GM13977 (cell line): ENCODE measurements at regions not wholly inside any gene's neighbourhood (a gene's known extent, or its start where the extent isn't known, plus 50 kb on each side); places are given as distances from the start of the nearest gene placed in this dataset.
"Not testable (repeated sequence)": the region's sequence is repeated elsewhere in the genome, so short reads cannot be mapped to it uniquely, and the experiment has no call there.

Experiments
- DNase-seq: peaks from one replicate; pipeline ENCODE4 v3.0.0; 2012; ENCODE audit warnings: low spot score
- in situ Hi-C: fragments of 300-500 bp; cut with MboI; formaldehyde crosslinking; loops from one replicate; pipeline ENCODE4 v1.12.0; 2022; ENCODE audit warnings: low sequenced_read_pairs, low pct_unique_long_range_greater_than_20kb, mixed read lengths, inconsistent platforms; ENCODE audit not compliant: unreplicated experiment
- TF ChIP-seq, protein P1 (sequence below): IDR thresholded peaks from 2 replicates; pipeline ENCODE4 v1.5.1; 2012; ENCODE audit warnings: mild to moderate bottlenecking, control low read depth; ENCODE audit not compliant: insufficient read depth; ENCODE audit errors: extremely low read depth, missing control alignments

DNA sequence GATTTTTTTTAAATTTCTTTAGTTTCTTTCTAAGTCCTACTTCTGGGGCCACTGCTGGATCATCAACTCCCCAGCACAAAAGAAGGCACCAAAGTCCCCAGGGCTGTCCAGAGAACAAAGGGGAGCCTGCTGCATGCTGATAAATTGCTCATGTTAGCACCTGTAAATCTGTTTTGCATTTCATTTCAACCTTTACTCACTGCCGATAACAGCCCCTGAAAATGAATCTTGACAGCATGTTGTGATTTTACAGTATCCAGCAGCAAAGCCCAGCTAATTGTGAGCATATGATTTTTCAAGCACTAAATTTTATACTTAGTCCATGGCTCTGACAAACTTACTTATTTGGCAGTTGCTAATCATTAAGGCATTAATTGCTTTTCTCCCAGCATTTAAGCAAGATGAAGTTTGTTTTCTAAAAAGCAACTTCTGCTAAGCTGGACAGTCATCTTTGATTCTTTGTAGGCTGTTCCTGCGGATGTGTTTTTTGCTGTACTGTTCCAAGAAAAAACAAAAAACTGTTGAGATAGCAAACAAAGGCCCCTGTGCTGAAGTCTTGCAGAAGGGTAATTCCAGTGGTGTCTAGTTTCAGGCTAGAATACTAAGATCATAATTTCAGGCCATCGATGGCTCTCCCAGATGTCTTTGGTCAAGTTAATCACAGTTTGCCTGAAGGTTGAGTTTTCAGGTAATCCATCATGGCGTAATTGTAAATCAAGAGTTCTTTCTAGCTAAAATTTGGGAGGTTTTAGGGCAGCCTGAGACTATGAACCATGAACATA is 73.1 kb upstream of the GAS1 start:
- no peak for DNase-seq
- in situ Hi-C loops, result no loop called here

DNA sequence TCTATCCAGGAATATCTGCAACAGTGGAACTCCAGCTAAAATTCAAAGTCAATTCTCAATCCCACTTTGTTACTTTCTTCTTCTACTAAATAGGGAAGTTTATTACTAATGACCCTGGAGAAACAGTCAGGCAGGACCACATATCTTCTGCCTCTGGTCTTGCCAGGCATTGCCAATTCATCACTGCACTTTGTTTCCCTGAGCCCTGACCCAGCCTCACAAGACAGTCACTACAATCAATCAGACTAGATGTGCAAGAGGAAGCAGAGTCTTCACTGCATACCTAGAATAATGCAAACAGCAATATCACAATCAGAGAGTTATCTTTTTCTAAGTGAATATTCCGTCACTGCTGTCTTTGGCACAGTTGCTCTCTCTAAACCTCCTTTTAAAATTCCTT is 74.9 kb upstream of the GAS1 start:
- in situ Hi-C loops, result no loop called here
- no peak for DNase-seq
- TF ChIP-seq, protein P1, sequence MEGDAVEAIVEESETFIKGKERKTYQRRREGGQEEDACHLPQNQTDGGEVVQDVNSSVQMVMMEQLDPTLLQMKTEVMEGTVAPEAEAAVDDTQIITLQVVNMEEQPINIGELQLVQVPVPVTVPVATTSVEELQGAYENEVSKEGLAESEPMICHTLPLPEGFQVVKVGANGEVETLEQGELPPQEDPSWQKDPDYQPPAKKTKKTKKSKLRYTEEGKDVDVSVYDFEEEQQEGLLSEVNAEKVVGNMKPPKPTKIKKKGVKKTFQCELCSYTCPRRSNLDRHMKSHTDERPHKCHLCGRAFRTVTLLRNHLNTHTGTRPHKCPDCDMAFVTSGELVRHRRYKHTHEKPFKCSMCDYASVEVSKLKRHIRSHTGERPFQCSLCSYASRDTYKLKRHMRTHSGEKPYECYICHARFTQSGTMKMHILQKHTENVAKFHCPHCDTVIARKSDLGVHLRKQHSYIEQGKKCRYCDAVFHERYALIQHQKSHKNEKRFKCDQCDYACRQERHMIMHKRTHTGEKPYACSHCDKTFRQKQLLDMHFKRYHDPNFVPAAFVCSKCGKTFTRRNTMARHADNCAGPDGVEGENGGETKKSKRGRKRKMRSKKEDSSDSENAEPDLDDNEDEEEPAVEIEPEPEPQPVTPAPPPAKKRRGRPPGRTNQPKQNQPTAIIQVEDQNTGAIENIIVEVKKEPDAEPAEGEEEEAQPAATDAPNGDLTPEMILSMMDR, result no peak

More for the DNA sequence above, 73.1 kb upstream of the GAS1 start:
- TF ChIP-seq, protein P1, result no peak

DNA sequence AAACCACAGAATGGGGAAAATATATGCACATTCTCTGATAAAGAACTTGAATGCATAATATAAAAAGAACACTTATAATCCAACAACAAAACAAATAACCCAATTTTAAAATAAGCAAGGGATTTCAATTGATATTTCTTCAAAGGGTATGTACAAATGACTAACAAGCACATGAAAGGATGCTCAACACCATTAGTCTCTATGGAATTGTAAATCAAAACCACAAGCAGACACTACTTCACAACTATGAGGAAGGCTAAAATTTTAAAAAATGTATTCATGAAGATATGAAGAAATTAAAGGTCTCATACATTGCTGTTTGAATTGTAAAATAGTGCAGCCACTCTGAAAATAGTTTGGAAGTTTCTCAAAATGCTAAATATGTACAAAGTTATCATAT is 78.9 kb upstream of the GAS1 start:
- no peak for DNase-seq
- in situ Hi-C loops, result no loop called here
- TF ChIP-seq, protein P1, result no peak

DNA sequence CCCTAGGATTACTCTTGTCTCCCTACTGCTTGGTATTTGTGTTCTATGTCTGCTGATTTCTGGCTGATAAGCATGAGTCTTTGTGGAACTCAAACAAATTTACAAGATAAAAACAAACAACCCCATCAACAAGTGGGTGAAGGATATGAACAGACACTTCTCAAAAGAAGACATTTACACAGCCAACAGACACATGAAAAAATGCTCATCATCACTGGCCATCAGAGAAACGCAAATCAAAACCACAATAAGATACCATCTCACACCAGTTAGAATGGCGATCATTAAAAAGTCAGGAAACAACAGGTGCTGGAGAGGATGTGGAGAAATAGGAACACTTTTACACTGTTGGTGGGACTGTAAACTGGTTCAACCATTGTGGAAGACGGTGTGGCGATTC is 81.5 kb upstream of the GAS1 start:
- in situ Hi-C loops, result not testable (repeated sequence)

DNA sequence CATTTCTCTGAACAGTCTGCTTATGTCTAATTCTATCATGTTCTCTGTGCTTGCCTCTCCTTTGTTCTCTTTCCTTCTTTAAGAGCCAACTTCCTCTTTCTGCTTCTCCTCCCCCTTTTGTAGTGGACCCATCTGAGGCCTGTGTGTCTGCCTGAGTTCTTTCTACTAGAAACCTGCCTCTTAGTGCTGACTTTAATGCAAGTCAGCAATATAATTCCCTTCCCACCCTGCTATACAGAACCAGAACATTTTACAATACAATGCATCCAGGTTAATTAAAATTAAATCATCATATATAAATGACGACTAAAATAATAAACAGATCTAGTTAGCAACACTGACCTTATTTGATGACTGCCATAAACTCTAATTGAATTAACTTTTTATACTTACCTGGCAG is 82.6 kb upstream of the GAS1 start:
- in situ Hi-C loops, result no loop called here
- TF ChIP-seq, protein P1, result no peak
- no peak for DNase-seq

More for the DNA sequence above, 81.5 kb upstream of the GAS1 start:
- not testable (repeated sequence) for DNase-seq

DNA sequence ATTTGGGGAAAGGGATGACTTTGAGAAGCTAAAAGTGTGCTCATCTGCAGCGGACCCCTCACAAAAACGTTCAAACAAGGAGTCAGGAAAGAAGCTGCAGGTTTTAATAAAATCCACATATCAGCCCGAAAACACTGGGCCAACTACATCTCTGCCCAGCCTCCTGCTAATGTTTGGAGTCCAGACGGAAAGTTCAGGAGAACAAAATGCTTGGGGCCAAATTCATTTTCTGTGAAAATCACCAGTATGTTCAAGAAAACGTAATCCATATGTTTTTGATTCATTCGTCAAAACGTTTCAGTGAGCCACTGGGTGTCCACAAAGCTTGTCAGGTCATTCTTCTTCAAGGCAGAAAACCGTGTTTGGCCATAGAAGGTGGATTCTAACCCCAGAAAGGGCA is 87.5 kb upstream of the GAS1 start:
- in situ Hi-C loops, result no loop called here
- TF ChIP-seq, protein P1, result no peak
- no peak for DNase-seq

DNA sequence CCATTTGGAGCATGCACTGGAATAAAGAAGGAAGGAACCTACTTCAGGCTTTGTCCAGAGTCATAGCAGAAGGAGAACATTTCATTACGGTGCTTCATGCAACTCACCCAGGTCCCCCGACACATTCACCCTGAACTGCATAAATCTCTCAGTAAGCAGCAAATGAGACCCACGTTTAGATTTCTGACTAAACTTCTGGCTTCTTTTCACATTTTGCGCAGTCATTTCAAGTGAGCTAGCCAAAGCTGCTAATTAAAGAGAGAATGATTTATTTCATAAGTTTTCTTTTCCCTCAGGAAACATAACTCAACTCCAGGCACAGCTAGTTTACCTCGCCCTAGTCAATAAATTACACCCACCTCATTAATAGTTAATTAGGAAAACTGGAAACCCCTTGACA is 88.6 kb upstream of the GAS1 start:
- TF ChIP-seq, protein P1, result no peak
- DNase-seq, result no peak
- in situ Hi-C loops, result no loop called here
